Gastrocnemius medialis (tissue), 4 donors: ENCODE measurements at regions not wholly inside any gene's neighbourhood (a gene's known extent, or its start where the extent isn't known, plus 50 kb on each side); places are given as distances from the start of the nearest gene placed in this dataset.

ENCODE experiments used
- ATAC-seq, 2 donors: fragments of 150-250 bp; one replicate each; pipeline ENCODE4 v1.9.1; 2016
- DNase-seq, 2 donors: peaks; one replicate each; pipeline ENCODE4 v3.0.0-alpha.2; 2019
- H3K27ac ChIP-seq, 4 donors: fragments of 200-600 bp; sonication (generic); 1 replicate in 1 of 4; 2 replicates in 3 of 4; pipeline ENCODE4 v1.5.1; 2016 to 2018; ENCODE audit warnings: mild to moderate bottlenecking in 2 of 4, moderate library complexity in 1 of 4
- H3K27me3 ChIP-seq, 3 donors: fragments of 200-600 bp; sonication (generic) in 2 of 3; 1 replicate in 1 of 3; 2 replicates in 2 of 3; pipeline versions ENCODE4 v1.5.1 to v1.6.0; 2016 to 2019; ENCODE audit warnings: mild to moderate bottlenecking in 1 of 3, moderate library complexity in 1 of 3
- H3K36me3 ChIP-seq, 2 donors: fragments of 200-600 bp; sonication (generic) in 1 of 2; one replicate each; pipeline ENCODE4 v1.5.1; 2017 to 2018
- H3K4me1 ChIP-seq, 2 donors: fragments of 200-600 bp; sonication (generic) in 1 of 2; one replicate each; pipeline ENCODE4 v1.5.1; 2016 to 2017; ENCODE audit warnings: mild to moderate bottlenecking in 2 of 2
- H3K4me3 ChIP-seq, 4 donors: fragments of 200-600 bp; sonication (generic) in 3 of 4; 1 replicate in 1 of 4; 2 replicates in 3 of 4; pipeline ENCODE4 v1.5.1; 2016 to 2019; ENCODE audit warnings: mild to moderate bottlenecking in 2 of 4
- H3K9me3 ChIP-seq, 3 donors: fragments of 200-600 bp; sonication (generic) in 2 of 3; 1 replicate in 1 of 3; 2 replicates in 2 of 3; pipeline ENCODE4 v1.5.1; 2016 to 2019
- POLR2A ChIP-seq, 2 donors: fragments of 450-650 bp; IDR thresholded peaks; one replicate each; pipeline ENCODE4 v1.6.1; 2017; ENCODE audit warnings: antibody characterized with exemption in 2 of 2, mild to moderate bottlenecking in 2 of 2, moderate library complexity in 2 of 2
- in situ Hi-C, 4 donors: fragments of 200-750 bp; cut with MboI; loops; one replicate each; pipeline versions ENCODE4 v1.15.0 to v1.8.0; 2017; ENCODE audit warnings: low sequenced_read_pairs in 4 of 4
- intact Hi-C: fragments of 100-400 bp; cut with DNase I; formaldehyde crosslinking; loops from one replicate; pipeline ENCODE4 v1.15.1; 2023; ENCODE audit warnings: low total_unique reads
- TF ChIP-seq, protein P1 (sequence below), 5 experiments: fragments of 450-650 bp in 3 of 5; fragments of 200-600 bp in 2 of 5; sonication (generic) in 2 of 5; IDR thresholded peaks in 4 of 5; conservative IDR thresholded peaks in 1 of 5; 1 replicate in 4 of 5; 2 replicates in 1 of 5; pipeline ENCODE4 v1.5.1; 2016 to 2019; ENCODE audit warnings: antibody characterized with exemption in 5 of 5, mild to moderate bottlenecking in 3 of 5, moderate library complexity in 3 of 5

DNA sequence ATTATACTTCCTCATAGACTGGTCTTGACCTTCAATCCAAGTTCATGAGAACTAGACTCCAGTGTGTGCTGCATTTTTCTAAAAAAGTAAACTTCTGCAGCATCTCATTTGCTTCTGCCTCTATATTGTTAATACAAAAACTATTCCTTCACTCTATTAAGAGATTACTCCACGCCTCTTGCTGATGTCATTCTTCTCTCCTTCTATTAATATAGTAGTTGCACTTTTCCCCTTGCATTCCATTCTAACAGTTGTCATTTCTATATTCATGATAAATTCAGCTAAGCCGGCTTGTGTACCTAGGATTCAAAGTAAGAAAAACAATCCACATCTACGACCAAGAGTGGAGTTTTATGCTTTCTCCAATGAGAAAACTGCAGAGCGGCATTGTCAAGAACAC, 480.4 kb upstream of the NOVA1 start:
- ATAC-seq (no peak), DNase-seq (no peak)
- H3K4me3 ChIP-seq: no peak overlapping the region
- intact Hi-C loops (no loop called here), in situ Hi-C loops (no loop called here)
- no peaks in the 10 kb centered on the region for H3K36me3 ChIP-seq
- no peak for TF ChIP-seq POLR2A (IDR thresholded peaks at IDR 0.05)
- TF ChIP-seq, protein P1, sequence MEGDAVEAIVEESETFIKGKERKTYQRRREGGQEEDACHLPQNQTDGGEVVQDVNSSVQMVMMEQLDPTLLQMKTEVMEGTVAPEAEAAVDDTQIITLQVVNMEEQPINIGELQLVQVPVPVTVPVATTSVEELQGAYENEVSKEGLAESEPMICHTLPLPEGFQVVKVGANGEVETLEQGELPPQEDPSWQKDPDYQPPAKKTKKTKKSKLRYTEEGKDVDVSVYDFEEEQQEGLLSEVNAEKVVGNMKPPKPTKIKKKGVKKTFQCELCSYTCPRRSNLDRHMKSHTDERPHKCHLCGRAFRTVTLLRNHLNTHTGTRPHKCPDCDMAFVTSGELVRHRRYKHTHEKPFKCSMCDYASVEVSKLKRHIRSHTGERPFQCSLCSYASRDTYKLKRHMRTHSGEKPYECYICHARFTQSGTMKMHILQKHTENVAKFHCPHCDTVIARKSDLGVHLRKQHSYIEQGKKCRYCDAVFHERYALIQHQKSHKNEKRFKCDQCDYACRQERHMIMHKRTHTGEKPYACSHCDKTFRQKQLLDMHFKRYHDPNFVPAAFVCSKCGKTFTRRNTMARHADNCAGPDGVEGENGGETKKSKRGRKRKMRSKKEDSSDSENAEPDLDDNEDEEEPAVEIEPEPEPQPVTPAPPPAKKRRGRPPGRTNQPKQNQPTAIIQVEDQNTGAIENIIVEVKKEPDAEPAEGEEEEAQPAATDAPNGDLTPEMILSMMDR (IDR thresholded peaks at IDR 0.05 in 4 of 5, conservative IDR thresholded peaks at IDR 0.05 in 1 of 5): no peak
- H3K9me3 ChIP-seq: no peaks in the 10 kb centered on the region
- H3K4me1 ChIP-seq: no peaks in the 10 kb centered on the region
- H3K27ac ChIP-seq: no peak overlapping the region
- H3K27me3 ChIP-seq: no peaks in the 10 kb centered on the region

DNA sequence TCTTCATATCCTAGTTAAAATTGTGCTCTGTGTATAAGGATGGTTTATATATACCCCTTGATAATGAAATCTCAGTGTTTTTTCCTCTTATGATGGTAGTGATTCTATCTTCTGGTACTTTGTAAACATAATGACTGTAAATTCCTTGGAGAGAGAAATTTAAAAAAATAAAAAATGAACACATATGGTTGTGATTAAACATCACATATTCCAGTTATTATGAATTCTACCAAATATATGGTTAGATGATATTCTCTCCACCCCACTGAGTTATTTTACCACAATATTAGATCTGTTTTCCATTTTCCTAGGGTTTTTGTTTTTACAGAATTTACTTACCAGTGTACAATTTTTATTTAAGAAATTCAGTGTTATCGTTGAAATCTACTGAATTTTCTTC, 481.9 kb upstream of the NOVA1 start:
- Histone ChIP-seq H3K27ac (no peak overlapping the region), H3K4me1 (no peaks in the 10 kb centered on the region), H3K4me3 (no peak overlapping the region), H3K9me3 (no peaks in the 10 kb centered on the region), H3K27me3 (no peaks in the 10 kb centered on the region), H3K36me3 (no peaks in the 10 kb centered on the region)
- TF ChIP-seq, protein P1 (IDR thresholded peaks at IDR 0.05 in 4 of 5, conservative IDR thresholded peaks at IDR 0.05 in 1 of 5): no peak
- no peak for TF ChIP-seq POLR2A (IDR thresholded peaks at IDR 0.05)
- ATAC-seq (no peak), DNase-seq (no peak)
- intact Hi-C loops: no loop called here
- in situ Hi-C loops: no loop called here

- H3K4me1 ChIP-seq: no peaks in the 10 kb centered on the region
- H3K36me3 ChIP-seq: no peaks in the 10 kb centered on the region
- ATAC-seq (no peak), DNase-seq (no peak)
- H3K4me3 ChIP-seq: no peak overlapping the region
- H3K9me3 ChIP-seq: no peaks in the 10 kb centered on the region
- no peak for TF ChIP-seq POLR2A (IDR thresholded peaks at IDR 0.05)
- TF ChIP-seq, protein P1 (IDR thresholded peaks at IDR 0.05 in 4 of 5, conservative IDR thresholded peaks at IDR 0.05 in 1 of 5): no peak
- H3K27ac ChIP-seq: no peak overlapping the region
- H3K27me3 ChIP-seq: no peaks in the 10 kb centered on the region
- intact Hi-C loops (no loop called here), in situ Hi-C loops (no loop called here)
Observed at GRCh38 chr14:27085500-27085899, 487.7 kb upstream of the NOVA1 start.

GRCh38 chr14:27090716-27091115, 492.9 kb upstream of the NOVA1 start:
- no peaks in the 10 kb centered on the region for H3K9me3 ChIP-seq
- H3K4me3 ChIP-seq: no peak overlapping the region
- H3K27me3 ChIP-seq: no peaks in the 10 kb centered on the region
- H3K4me1 ChIP-seq: no peaks in the 10 kb centered on the region
- DNase-seq (no peak), ATAC-seq (no peak)
- TF ChIP-seq, protein P1 (IDR thresholded peaks at IDR 0.05 in 4 of 5, conservative IDR thresholded peaks at IDR 0.05 in 1 of 5): no peak
- no peak for TF ChIP-seq POLR2A (IDR thresholded peaks at IDR 0.05)
- H3K36me3 ChIP-seq: no peaks in the 10 kb centered on the region
- in situ Hi-C loops (no loop called here), intact Hi-C loops (no loop called here)
- no peak overlapping the region for H3K27ac ChIP-seq

GRCh38 chr14:27091973-27092372, 494.1 kb upstream of the NOVA1 start:
- no peaks in the 10 kb centered on the region for H3K4me1 ChIP-seq
- ATAC-seq (no peak), DNase-seq (no peak)
- intact Hi-C loops (no loop called here), in situ Hi-C loops (no loop called here)
- H3K9me3 ChIP-seq: no peaks in the 10 kb centered on the region
- H3K27ac ChIP-seq: no peak overlapping the region
- H3K27me3 ChIP-seq: no peaks in the 10 kb centered on the region
- H3K36me3 ChIP-seq: no peaks in the 10 kb centered on the region
- H3K4me3 ChIP-seq: no peak overlapping the region
- TF ChIP-seq, protein P1 (IDR thresholded peaks at IDR 0.05 in 4 of 5, conservative IDR thresholded peaks at IDR 0.05 in 1 of 5): no peak
- no peak for TF ChIP-seq POLR2A (IDR thresholded peaks at IDR 0.05)
